H9 (cell line): ENCODE measurements at regions not wholly inside any gene's neighbourhood (a gene's known extent, or its start where the extent isn't known, plus 50 kb on each side); places are given as distances from the start of the nearest gene placed in this dataset.

Source experiments
- DNase-seq: peaks from one replicate; pipeline ENCODE4 v3.0.0-alpha.2; 2017
- H2AFZ ChIP-seq: one replicate; pipeline ENCODE4 v1.6.1; 2013; ENCODE audit warnings: mild to moderate bottlenecking, low read length, control low read depth, moderate library complexity
- H2AK5ac ChIP-seq: 2 replicates; pipeline ENCODE4 v1.6.1; 2013; ENCODE audit warnings: low read length, control low read depth, mixed read lengths; ENCODE audit not compliant: insufficient read length
- H2BK120ac ChIP-seq: one replicate; pipeline ENCODE4 v1.6.1; 2013; ENCODE audit warnings: low read depth, mild to moderate bottlenecking, low read length, control low read depth, inconsistent platforms; ENCODE audit not compliant: poor library complexity, severe bottlenecking
- H2BK12ac ChIP-seq: 2 replicates; pipeline ENCODE4 v1.6.1; 2013; ENCODE audit warnings: low read length, control low read depth, mixed read lengths, low read depth; ENCODE audit not compliant: insufficient read length
- H2BK15ac ChIP-seq: 2 replicates; pipeline ENCODE4 v1.6.1; 2013; ENCODE audit warnings: low read depth, low read length, control low read depth
- H2BK20ac ChIP-seq: one replicate; pipeline ENCODE4 v1.6.1; 2013; ENCODE audit warnings: low read depth, mild to moderate bottlenecking, low read length, control low read depth, inconsistent platforms; ENCODE audit not compliant: poor library complexity, severe bottlenecking
- H2BK5ac ChIP-seq: 2 replicates; pipeline ENCODE4 v1.6.1; 2013; ENCODE audit warnings: low read length, control low read depth, mixed read lengths; ENCODE audit not compliant: insufficient read length
- H3K14ac ChIP-seq: 2 replicates; pipeline ENCODE4 v1.6.1; 2013; ENCODE audit warnings: low read length, control low read depth; ENCODE audit not compliant: insufficient read depth
- H3K18ac ChIP-seq: 2 replicates; pipeline ENCODE4 v1.6.1; 2013; ENCODE audit warnings: low read depth, mild to moderate bottlenecking, mixed read lengths, low read length, control low read depth; ENCODE audit not compliant: insufficient read length
- H3K23ac ChIP-seq: 2 replicates; pipeline ENCODE4 v1.6.1; 2013; ENCODE audit warnings: low read length, control low read depth, mixed read lengths, low read depth; ENCODE audit not compliant: insufficient read length
- H3K23me2 ChIP-seq: 2 replicates; pipeline ENCODE4 v1.6.1; 2013; ENCODE audit warnings: low read depth, mild to moderate bottlenecking, mixed read lengths, low read length, control low read depth; ENCODE audit not compliant: insufficient read length, poor library complexity, severe bottlenecking
- H3K27ac ChIP-seq: 2 replicates; pipeline ENCODE4 v1.5.1; 2013; ENCODE audit warnings: low read length, control low read depth, mixed read lengths, low read depth; ENCODE audit not compliant: insufficient read length
- H3K27me3 ChIP-seq: 2 replicates; pipeline ENCODE4 v1.6.1; 2013; ENCODE audit warnings: low read length, control low read depth, inconsistent platforms; ENCODE audit not compliant: insufficient read depth
- H3K4ac ChIP-seq: 2 replicates; pipeline ENCODE4 v1.6.1; 2013; ENCODE audit warnings: low read depth, mild to moderate bottlenecking, control low read depth, inconsistent platforms, low read length, moderate library complexity
- H3K4me1 ChIP-seq: 2 replicates; pipeline ENCODE4 v1.6.1; 2013; ENCODE audit warnings: low read length, control low read depth, inconsistent platforms; ENCODE audit not compliant: insufficient read depth
- H3K4me2 ChIP-seq: 2 replicates; pipeline ENCODE4 v1.6.1; 2013; ENCODE audit warnings: low read length, control low read depth, mixed read lengths; ENCODE audit not compliant: insufficient read length, insufficient read depth
- H3K56ac ChIP-seq: 2 replicates; pipeline ENCODE4 v1.6.1; 2013; ENCODE audit warnings: low read depth, mild to moderate bottlenecking, mixed read lengths, low read length, control low read depth; ENCODE audit not compliant: insufficient read length
- H3K79me1 ChIP-seq: 2 replicates; pipeline ENCODE4 v1.6.1; 2013; ENCODE audit warnings: low read depth, mild to moderate bottlenecking, moderate library complexity, low read length, control low read depth, inconsistent platforms; ENCODE audit not compliant: insufficient read depth, poor library complexity, severe bottlenecking
- H3K79me2 ChIP-seq: 2 replicates; pipeline ENCODE4 v1.6.1; 2013; ENCODE audit warnings: low read length, control low read depth, inconsistent platforms; ENCODE audit not compliant: insufficient read depth
- H3K9ac ChIP-seq: 2 replicates; pipeline ENCODE4 v1.6.1; 2013; ENCODE audit warnings: low read length, control low read depth, mixed read lengths; ENCODE audit not compliant: insufficient read length; ENCODE audit errors: extremely low read depth
- H3K9me3 ChIP-seq: one replicate; pipeline ENCODE4 v1.6.1; 2013; ENCODE audit warnings: low read depth, low read length, inconsistent platforms; ENCODE audit not compliant: control insufficient read depth
- H3T11ph ChIP-seq: one replicate; pipeline ENCODE4 v1.6.1; 2013; ENCODE audit warnings: mild to moderate bottlenecking, low read length, control low read depth, inconsistent platforms
- H4K20me1 ChIP-seq: one replicate; pipeline ENCODE4 v1.6.1; 2013; ENCODE audit not compliant: control insufficient read depth, insufficient read length, insufficient read depth
- H4K5ac ChIP-seq: 2 replicates; pipeline ENCODE4 v1.6.1; 2013; ENCODE audit warnings: low read depth, mild to moderate bottlenecking, mixed read lengths, low read length, control low read depth; ENCODE audit not compliant: insufficient read length
- H4K8ac ChIP-seq: replicated peaks from 2 replicates; pipeline ENCODE4 v1.6.1; 2013; ENCODE audit warnings: low read length, control low read depth, mixed read lengths, low read depth; ENCODE audit not compliant: insufficient read length
- H4K91ac ChIP-seq: 2 replicates; pipeline ENCODE4 v1.6.1; 2013; ENCODE audit warnings: low read depth, mild to moderate bottlenecking, moderate library complexity, mixed read lengths, low read length, control low read depth; ENCODE audit not compliant: insufficient read length
- H3K27ac Mint-ChIP-seq, 3 experiments: 2 replicates in 2 of 3; 3 replicates in 1 of 3; pipeline ENCODE4 v1.8.0; 2020 to 2021; ENCODE audit warnings: mixed read lengths in 3 of 3, mild to moderate bottlenecking in 1 of 3, moderate library complexity in 1 of 3
- H3K27me3 Mint-ChIP-seq: 2 replicates; pipeline ENCODE4 v1.8.0; 2021; ENCODE audit warnings: low read depth, mild to moderate bottlenecking, moderate library complexity, mixed read lengths
- H3K36me3 Mint-ChIP-seq, 3 experiments: 2 replicates in 2 of 3; 3 replicates in 1 of 3; pipeline ENCODE4 v1.8.0; 2020 to 2021; ENCODE audit warnings: low read depth in 3 of 3, mixed read lengths in 3 of 3; ENCODE audit not compliant: insufficient read depth in 1 of 3
- H3K4me1 Mint-ChIP-seq, 2 experiments: 2 replicates each; pipeline ENCODE4 v1.8.0; 2020; ENCODE audit warnings: mixed read lengths in 2 of 2
- H3K4me3 Mint-ChIP-seq, 2 experiments: 2 replicates in 1 of 2; 3 replicates in 1 of 2; pipeline ENCODE4 v1.8.0; 2020 to 2021; ENCODE audit warnings: mild to moderate bottlenecking in 2 of 2, mixed read lengths in 2 of 2, moderate library complexity in 1 of 2
- H3K9me3 Mint-ChIP-seq, 2 experiments: 2 replicates in 1 of 2; 3 replicates in 1 of 2; pipeline ENCODE4 v1.8.0; 2020; ENCODE audit warnings: mild to moderate bottlenecking in 2 of 2, mixed read lengths in 2 of 2, moderate library complexity in 1 of 2
- CTCF ChIP-seq: fragments of 200-600 bp; sonication (generic); conservative IDR thresholded peaks from 3 replicates; pipeline ENCODE4 v1.8.0; 2021; ENCODE audit warnings: antibody characterized with exemption, mild to moderate bottlenecking
- WGBS: extraction: QIAGEN DNeasy Blood & Tissue Kit; methylation state at CpG from one replicate; pipeline ENCODE4 v1.1.7; 2013; ENCODE audit warnings: missing lambda C conversion rate, low lambda C conversion rate, mixed read lengths; ENCODE audit not compliant: insufficient read length; ENCODE audit errors: extremely low coverage; 5-methylcytosine and 5-hydroxymethylcytosine counted together

GRCh38 chrX:121832446-121832845 is 785.0 kb downstream of the GLUD2 start:
- Mint-ChIP-seq H3K27me3 (no peaks in the 10 kb centered on the region), H3K36me3 (peaks cover 0 to 4% (median 0%) of the 10 kb centered on the region in 3 experiments; a peak in 1 of 7 replicates)

More at GRCh38 chrX:121832446-121832845, 785.0 kb downstream of the GLUD2 start:
- Mint-ChIP-seq H3K27ac (no peak overlapping the region), H3K4me3 (no peak overlapping the region), H3K4me1 (no peaks in the 10 kb centered on the region), H3K9me3 (peaks cover 6 to 44% of the 10 kb centered on the region in 2 experiments; a peak in 4 of 5 replicates)
- H2BK12ac ChIP-seq = no peak overlapping the region
- H2AK5ac ChIP-seq = no peak overlapping the region
- no CpG with 5 or more reads among the region's 1 CpG for WGBS
- H2BK15ac ChIP-seq = no peak overlapping the region
- H4K91ac ChIP-seq = no peak overlapping the region
- H3K23ac ChIP-seq = no peak overlapping the region
- H2BK120ac ChIP-seq = no peak overlapping the region
- no peak overlapping the region for H2BK20ac ChIP-seq
- no peak overlapping the region for H4K8ac ChIP-seq
- no peak overlapping the region for H3K4ac ChIP-seq
- no peak overlapping the region for H4K5ac ChIP-seq
- no peak overlapping the region for H2AFZ ChIP-seq
- no peak for TF ChIP-seq CTCF
- no peak overlapping the region for H3K9ac ChIP-seq
- H3K27me3 ChIP-seq = no peaks in the 10 kb centered on the region
- H3K18ac ChIP-seq = no peak overlapping the region
- H3K56ac ChIP-seq = no peak overlapping the region
- H3K79me1 ChIP-seq = no peaks in the 10 kb centered on the region
- no peak overlapping the region for H3T11ph ChIP-seq
- no peaks in the 10 kb centered on the region for H3K9me3 ChIP-seq
- H3K23me2 ChIP-seq = no peaks in the 10 kb centered on the region
- no peaks in the 10 kb centered on the region for H3K79me2 ChIP-seq
- no peak overlapping the region for H3K4me2 ChIP-seq
- no peak for DNase-seq
- H3K27ac ChIP-seq = no peak overlapping the region
- no peak overlapping the region for H3K14ac ChIP-seq
- H3K4me1 ChIP-seq = no peaks in the 10 kb centered on the region
- no peak overlapping the region for H2BK5ac ChIP-seq
- no peaks in the 10 kb centered on the region for H4K20me1 ChIP-seq
